Suppressor macrophage (primary cell): ENCODE measurements at regions not wholly inside any gene's neighbourhood (a gene's known extent, or its start where the extent isn't known, plus 50 kb on each side); places are given as distances from the start of the nearest gene placed in this dataset.

ENCODE experiments used
- DNase-seq, 4 experiments: peaks; one replicate each; pipeline ENCODE4 v3.0.0-alpha.2; 2020 to 2022

DNA sequence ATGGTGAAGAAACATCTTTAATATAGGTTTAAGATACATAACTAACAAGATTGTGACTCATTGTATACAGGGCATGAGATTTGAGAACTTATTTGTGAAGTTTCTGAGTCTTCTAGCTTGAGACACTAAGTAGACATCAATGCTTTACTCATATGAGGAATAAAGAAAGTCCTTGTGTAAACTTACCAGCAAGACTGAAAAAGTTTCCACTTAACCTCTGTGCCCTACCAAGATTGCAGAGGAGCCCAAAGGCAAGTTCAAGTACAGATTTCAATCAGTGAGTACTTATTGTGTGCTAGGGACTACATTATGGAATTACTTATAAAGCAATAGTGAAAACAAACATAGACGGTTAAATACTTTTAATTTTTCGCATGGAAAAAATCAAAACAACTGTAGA is 1041.2 kb upstream of the CELF4 start:
- no peak for DNase-seq

DNA sequence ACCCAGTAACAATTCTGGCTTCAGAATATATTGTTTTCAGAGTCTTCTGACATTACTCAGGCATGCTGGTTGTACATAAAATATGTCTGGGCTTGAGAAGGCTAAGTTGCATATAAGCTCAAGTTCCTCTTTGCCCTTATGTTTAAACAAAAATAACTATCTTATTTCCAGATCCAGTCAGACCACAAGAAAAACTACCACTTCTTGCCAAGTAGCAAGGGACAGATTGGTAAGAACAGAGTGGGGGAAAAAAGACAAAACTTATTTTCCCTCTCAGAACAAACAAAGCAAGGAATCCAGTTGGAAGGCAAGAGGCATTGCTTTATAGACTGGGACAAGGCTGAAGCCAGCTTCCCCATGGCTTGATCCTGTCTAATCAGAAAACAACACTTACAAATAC is 1036.7 kb upstream of the CELF4 start:
- no peak for DNase-seq

DNA sequence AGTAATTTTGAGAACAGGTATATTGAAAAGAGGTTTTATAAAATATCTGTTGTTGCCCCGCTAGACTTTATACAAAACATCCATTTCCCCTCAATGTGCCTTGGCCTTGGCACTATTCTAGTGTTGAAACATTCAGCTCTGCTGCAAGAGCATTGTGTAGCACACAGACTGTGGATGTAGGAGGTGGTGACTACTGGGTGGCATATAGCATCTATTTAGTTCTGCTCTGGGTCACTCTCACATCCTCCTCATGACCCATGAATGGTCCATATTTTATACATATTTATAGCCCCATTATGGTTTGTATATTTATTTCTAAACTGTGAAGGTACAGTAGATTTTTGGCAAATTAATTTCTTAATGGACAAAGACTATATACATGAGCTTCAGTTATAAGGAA is 1022.0 kb upstream of the CELF4 start:
- no peak for DNase-seq

DNA sequence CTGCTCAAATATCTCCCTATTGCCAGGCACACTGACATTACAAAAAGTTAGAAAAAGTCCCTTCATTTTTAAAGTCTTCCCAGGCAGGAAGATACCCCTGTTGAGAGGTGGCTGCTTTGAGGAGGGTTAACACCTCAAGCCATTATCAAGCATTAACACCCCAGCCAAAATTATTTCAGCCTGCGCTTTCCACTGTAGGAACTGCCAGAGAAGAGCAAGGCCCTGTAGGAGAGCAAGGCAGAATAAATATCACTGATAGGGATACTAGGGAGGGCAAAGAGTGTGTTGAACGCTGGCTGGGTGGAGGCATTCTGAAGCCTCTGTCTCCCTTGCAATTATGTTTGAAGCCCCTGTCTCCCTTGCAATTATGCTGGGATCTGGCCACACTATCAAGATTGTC is 1020.7 kb upstream of the CELF4 start:
- DNase-seq: no peak

DNA sequence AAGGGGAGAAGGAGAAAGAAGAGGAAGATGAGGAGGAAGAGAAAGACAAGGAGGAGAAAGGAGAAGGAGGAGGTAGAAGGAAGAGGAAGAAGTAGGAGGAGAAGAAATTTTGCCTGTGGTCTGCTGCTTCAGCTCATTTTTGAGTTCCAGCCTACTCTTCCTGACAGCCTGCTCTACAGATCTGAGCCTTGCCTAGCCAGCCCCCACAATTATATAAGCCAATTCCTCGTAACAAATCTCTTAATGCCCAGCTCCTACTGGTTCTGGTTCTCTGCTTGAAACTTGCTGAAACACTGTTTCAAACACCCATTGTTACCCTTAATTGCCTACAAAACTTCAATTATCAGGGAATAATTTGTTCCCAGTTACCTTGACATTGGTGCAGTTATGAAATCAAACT is 1014.2 kb upstream of the CELF4 start:
- no peak for DNase-seq

DNA sequence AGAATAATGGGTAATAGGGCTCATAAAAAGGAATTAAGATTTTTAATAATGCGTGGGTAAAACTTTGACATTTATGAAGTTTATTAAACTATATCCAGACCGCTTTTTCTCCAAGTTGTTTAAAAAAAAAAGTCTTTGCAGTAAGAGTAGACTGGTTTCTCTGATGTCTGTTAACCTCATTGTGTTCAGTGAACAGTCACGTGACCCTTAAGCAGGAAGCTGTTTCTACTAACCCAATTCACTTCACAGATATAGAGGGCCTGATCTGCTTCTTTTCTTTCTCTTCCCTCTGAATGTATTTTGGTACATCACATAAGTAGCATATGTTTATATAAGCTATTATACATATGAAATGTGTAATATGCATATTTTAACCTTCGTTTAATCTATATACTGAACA is 1011.3 kb upstream of the CELF4 start:
- no peak for DNase-seq

DNA sequence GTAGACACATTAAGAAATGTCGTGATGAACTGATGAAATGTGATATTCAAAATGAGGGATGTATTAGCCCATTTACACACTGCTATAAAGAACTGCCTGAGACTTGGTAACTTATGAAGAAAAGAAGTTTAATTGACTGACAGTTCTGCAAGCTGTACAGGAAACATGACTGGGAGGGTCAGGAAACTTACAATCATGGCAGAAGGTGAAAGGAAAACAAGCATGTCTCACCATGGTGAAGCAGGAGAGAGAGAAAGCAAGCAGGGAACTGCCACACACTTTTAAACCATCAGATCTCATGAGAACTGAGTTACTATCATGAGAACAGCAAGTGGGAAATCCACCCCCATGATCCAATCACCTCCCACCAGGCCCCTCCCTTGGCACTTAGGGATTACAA is 1010.8 kb upstream of the CELF4 start:
- no peak for DNase-seq

DNA sequence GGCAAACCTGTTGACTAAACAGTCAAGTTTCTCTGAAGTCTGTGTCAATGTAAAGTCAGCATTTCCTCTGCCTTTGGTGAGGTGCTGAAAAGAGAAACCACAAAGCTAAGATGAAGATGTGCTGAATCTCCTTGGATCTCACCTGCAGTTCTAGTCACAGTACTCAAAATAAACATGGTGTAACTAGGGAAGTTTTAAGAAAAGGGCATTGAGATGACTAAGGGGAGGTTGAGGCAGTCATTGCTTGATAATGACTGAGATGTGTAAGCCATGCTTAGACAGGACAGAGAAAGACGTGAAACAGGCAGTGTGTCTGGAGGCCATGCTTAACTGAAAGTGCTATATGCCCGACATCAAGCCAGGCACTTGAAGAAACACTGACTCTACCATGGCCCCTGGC is 1010.0 kb upstream of the CELF4 start:
- DNase-seq: no peak

DNA sequence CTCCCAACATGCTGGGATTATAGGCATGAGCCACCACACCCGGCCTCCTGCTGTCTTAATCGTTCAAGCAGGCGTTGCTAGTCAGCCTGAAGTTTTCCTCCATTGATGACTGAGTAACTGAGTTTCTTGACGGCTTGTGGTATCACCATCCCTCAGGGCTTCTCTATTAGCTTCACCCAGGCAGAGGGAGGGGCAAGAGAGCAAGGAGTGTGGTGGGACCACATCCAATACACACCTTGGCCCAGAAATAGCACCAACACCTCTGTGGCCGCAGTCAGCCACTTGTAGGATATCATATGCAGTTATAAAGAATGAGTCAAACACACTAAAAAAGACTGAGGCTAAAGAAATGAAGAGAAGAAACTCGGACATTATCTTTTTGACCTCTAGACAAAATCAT is 1009.4 kb upstream of the CELF4 start:
- DNase-seq: no peak

DNA sequence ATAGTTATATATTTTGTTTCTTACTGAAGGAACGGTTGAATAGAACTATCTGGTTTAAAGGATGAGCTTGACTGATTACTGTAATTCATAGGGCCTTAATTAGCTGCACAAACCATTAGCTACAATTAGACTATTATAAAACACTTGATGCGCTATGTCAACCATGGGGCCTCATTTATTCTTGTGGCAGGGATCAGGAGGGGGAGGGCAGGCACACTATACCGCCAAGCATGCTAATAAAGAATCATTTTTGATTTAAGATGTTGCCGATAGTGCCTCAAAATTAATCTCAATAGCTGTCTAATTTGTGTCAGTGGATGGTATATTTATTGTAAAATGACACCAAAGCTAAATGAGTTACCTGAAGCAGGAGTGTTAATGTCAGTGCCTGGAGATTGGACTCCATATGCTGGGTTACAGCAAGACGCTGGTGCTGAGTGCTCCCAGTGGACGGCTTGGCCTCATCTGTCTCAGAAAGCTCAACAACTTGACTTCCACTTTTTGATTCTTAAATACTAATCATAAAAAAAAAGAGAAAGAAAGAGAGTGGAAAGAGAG is 1007.0 kb upstream of the CELF4 start:
- DNase-seq: no peak

DNA sequence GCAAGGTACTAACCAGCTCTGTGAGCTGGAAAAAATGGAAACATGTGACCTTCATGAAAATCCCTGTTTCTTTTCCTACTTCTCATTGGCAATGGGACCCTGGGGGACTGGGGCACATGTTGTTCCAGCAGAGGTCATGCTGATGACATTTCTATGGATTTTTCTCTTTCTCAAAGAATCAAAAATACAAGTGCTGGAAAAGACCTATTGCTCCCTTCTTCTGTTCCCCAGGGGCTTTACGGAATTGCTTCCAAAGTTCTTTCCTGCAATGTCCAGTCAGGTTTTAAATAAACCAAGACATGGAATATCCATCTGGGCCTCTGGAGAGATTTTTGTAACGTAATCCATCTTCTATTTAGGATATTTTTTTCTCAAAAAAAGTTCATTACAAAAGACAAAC is 1006.1 kb upstream of the CELF4 start:
- DNase-seq: no peak

DNA sequence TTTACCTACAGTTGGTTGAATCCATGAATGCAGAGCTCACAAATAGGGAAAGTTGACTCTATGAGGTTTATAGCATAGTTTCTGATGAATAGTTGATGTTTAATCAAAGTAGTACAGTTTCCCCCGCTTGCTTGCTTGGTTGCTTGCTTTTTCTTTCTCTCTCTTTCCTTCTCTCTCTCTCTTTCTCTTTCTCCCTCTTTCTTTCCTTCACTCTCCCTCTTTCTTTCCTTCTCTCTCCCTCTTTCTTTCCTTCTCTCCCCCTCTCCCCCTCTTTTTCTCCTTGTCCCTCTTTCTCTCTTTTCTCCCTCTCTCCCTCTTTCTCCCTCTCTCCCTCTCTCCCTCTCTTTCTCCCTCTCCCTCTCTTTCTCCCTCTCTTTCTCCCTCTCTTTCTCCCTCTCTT is 999.9 kb upstream of the CELF4 start:
- DNase-seq: no peak

DNA sequence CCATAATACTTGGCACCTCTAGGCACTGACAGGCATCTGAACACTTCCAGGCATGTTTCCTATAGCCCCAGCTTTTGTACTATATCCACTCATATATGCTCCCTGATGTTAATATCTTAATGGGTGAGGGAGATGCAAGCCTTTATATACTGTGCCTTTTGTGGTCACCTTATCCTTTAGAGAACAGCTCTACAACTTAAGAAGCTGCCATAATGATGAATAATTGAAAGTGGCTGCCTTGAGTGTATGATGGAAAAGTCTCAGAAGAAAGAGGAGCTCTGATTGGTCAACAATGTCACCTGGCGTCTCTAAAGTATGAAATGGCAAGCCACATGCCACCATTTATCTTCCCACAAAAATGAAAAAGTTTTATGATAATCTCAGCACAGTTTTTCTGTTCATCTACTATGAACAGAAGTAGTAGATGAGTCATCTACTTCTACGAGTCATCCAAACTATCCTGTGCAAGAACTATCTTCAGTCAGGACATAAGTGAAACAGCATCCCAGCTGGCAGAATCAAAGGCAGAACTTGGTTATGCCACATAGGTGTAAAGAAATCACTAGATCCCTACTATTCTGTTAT is 997.9 kb upstream of the CELF4 start:
- no peak for DNase-seq

DNA sequence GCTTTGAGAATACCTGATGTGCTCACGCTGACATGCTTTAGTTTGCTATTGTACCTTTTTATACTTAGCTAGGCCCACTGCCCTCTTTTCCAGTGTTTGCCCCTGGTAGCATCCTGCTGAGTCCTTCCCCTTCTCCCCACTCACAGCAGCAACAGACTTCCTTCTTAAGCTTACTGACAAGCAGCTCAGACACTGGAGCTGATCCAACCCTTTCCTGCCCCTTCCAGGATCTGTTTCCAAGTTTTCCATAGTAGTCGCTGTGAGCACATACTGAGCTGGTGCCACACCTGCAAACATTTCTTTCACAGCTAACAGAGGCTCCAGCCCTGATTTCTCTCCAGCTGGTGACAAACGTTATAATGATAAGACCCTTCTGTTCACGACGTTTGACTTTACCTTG is 991.4 kb upstream of the CELF4 start:
- no peak for DNase-seq

DNA sequence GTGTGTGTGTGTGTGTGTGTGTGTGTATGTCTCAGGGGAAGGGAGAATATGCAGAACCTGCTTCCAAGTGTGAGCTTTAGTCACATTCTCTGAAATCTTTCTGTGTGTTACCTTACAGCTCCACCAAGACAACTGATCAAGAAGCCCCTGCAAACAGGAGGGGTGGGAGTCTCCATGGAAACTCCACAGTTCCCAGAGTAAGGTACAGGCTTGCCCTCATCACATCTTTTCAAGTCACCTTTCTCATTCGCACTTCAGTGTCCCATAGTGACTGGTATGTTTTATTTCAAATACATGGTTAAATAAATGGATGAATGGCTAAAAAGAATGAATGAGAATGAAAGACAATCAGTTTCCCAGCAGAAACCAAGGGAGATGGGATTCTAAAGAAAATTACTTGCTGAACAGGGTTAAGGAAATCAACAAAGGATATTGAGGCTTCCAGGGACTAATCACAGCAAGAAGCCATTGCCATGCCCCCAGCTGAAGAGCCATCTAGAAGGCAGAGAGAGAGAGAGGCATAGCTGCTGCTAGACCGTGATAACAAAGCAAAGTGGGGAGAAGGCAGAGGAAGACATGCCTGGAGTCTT is 987.2 kb upstream of the CELF4 start:
- no peak for DNase-seq

DNA sequence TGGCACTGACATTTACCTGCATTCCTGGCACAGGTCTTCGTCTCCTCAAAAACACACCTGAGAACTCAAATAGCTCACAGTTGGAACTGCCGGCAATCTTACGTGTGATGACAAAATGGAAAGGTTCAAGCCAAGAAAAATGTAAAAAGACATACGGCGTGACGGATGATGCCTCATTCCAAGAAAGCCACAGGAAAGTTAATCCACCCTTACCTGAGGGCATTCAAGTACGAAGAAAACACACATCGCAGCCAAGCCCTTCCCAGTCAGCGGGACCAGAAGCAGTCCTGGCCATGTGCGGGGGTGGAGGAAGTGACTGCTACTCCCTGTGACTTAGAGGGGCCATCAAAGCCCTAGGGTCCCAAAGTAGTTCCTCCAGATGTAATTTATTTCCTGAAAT is 986.3 kb upstream of the CELF4 start:
- DNase-seq: no peak

DNA sequence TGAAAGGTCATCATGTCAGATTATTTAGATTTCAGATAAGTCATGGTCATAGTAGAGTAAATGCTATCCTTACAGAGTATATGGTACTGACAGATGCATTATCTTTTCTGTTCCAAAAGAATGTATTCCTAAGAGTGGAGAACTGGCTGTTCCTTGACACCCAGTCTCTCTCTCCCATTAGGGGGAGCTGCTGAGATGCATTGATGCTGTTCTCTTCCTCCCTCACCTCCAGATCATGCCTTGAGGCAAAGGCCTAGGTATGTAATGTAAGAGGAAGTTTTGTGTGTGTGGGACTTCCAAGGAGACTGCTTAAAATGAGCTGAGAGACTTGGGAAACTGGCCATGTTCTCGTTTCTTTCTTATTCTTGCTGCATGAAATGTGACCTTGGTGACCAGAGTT is 979.5 kb upstream of the CELF4 start:
- peak in 3 of 4 experiments; percentile 4 to 24 (median 7) for DNase-seq

DNA sequence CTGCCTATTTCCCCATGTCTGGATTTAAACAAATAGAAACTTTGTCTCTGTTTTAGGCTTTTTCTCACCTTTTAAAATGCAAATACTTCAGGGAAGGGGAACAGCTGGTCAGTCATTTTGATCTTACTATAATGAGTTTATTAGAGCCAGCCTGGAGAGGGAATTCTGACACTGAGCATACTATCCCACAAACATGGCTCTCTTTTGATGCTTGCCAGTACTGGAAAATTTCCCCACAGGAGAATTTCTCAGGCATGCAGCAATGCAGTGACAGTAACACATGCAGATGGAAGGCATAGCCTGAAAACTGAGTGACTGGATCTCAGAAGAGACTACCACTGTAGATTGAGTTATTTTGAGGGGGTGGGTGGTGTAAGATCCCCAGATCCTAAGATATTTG is 974.3 kb upstream of the CELF4 start:
- DNase-seq: no peak

DNA sequence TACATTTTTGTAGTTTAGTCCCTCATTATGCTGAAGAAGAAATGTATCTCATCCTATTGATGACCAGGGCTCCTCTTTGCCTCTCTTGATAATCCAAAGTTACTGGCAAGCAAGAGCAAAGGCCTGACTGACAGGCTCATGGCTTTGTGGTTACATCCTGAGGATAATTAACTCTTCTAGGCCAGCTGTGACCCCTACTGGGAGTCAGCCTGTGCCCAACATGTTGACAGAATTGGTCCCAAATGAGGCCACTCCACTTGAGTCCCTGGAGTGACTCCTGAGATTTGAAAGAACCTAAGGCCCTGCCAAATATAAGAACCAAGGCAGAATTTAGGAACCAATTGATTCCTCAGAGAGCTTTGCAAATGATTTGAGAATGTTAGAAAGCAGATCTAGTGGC is 973.8 kb upstream of the CELF4 start:
- DNase-seq: no peak

DNA sequence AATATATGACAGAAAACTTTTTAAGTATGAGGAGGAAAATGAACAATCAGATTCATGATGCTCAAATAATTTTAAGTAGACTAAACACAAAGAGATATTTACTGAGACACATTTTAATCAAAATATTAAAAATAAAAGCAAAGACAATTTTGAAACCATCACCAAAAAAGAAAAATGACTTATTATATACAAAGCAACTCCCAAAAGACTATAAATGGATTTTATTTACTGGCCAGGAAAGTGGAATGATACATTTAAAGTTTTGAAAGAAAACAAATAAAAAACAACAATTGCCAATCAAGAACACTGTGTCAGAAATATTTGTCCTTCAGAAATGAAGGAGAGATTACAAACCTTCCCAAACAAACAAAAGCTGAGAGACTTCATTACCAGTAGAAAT is 968.5 kb upstream of the CELF4 start:
- no peak for DNase-seq

DNA sequence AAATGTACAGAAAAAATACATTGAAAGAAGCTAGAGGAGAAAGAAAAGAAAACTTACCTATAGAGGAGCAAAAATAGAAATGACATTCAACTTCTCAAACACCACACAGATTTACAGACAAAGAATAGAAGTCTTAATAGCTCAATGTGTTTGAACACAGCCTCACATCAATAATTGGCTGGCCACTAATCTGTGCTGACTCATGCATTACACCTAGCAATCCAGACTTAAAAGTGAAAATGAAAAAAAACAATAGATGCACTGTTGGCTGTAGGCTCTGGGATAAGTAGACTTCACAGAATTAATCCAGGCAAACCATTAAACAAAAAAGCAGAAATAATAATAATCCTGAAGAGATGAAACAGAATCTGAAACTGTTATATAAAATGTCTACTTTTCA is 961.3 kb upstream of the CELF4 start:
- no peak for DNase-seq

DNA sequence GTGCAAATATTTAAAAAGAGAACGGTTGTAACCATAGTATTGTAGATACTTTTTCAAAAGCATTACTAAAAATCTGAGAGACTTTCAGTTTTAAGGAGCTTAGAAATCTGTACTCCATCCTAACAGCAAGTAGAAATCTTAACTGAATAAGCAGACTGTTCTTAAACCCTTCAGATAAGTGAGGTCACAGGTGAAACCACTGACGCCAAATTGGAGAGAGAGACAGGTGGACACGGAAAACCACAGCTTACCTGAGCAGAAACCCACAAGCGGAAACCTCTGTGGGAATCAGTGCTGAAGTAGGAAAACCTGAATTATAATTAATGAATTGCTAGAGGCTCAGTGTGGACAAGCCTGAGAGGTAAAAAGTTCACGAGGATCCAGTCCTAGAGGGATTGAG is 959.4 kb upstream of the CELF4 start:
- no peak for DNase-seq

DNA sequence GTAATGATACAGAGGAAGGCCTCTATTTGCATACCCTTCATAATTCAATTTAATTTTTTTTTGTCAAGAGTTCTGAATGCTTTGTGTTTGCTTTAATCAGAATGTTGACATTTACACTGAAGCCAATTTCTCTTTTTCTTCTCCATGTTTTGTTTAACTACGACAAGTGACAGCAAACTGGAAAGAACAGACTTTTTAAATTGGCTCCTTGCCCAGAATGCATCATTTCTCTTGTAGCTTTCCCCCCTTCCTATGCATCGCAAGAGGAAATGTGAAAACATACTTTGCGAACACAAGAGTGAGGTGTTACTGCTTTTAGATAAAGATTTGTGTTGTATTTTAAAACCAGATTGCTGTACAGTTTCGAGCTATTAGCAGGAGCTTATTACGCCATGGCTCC is 955.2 kb upstream of the CELF4 start:
- DNase-seq: no peak

DNA sequence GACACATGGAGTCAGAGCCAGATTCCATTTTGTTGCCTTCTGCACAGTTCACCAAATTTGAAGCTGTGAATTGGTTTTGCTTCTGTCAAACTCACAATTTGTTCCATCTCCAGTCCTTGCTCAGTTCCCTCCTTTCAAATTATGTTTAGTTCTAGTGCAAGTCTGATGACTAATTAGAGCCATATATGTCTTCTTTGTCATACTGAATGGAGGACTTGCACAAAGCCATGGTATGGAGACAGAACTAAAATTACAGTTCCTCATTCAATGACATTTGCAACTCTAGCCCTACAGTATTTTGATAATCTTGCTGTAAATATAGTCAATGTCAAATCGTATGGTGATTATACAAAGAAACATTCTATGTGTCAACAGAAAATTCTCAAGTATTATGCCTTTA is 936.9 kb upstream of the CELF4 start:
- no peak for DNase-seq

DNA sequence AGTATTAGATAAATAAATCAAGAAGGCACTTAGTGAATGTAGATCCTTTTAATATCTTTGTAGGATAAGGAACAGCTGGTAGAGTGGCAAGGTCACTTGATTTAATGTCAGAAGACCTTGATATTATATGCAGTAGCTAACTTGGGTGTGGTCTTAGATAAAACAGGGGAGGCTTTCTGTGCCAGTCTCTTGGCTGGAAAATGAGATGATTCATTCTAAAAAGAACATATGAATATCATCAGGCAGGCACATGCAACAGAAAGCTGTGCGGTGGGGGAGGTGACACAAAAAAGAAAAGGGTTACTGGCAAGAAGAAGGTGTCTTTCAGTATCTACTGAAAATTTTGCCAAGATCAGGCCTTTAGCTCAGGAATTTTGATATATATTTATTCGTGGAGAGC is 931.7 kb upstream of the CELF4 start:
- DNase-seq: no peak
